ENCODE measurements at regions not wholly inside any gene's neighbourhood (a gene's known extent, or its start where the extent isn't known, plus 50 kb on each side); places are given as distances from the start of the nearest gene placed in this dataset.

DNA sequence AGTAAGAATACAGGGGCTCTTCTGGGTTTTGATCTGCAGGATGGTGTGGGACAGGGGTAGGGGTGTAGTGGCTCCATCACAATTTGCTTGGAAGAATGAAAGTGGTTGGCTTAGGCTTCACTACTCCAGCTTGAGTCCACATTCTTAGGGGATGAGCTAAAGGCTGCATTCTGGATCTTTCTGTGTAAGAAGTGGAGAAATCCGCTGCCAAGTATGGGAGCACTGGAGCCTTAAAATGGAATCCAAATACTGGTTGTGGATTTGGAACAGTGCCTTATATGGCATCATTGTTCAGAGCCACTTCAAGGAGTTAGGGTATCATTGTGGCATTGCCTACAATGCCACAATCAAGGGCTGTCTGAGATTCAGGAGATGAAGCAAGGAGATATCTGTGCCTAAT lies 187.1 kb downstream of the LMO4 start:
- no peak overlapping the region for H3K4me3 ChIP-seq (ENCODE audit: low read depth, low read length)
- peak; percentile 22 for DNase-seq (ENCODE audit: low read depth)
- TF ChIP-seq, protein P1, sequence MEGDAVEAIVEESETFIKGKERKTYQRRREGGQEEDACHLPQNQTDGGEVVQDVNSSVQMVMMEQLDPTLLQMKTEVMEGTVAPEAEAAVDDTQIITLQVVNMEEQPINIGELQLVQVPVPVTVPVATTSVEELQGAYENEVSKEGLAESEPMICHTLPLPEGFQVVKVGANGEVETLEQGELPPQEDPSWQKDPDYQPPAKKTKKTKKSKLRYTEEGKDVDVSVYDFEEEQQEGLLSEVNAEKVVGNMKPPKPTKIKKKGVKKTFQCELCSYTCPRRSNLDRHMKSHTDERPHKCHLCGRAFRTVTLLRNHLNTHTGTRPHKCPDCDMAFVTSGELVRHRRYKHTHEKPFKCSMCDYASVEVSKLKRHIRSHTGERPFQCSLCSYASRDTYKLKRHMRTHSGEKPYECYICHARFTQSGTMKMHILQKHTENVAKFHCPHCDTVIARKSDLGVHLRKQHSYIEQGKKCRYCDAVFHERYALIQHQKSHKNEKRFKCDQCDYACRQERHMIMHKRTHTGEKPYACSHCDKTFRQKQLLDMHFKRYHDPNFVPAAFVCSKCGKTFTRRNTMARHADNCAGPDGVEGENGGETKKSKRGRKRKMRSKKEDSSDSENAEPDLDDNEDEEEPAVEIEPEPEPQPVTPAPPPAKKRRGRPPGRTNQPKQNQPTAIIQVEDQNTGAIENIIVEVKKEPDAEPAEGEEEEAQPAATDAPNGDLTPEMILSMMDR (conservative IDR thresholded peaks at IDR 0.05; ENCODE audit: low read depth, low read length) = no peak

DNA sequence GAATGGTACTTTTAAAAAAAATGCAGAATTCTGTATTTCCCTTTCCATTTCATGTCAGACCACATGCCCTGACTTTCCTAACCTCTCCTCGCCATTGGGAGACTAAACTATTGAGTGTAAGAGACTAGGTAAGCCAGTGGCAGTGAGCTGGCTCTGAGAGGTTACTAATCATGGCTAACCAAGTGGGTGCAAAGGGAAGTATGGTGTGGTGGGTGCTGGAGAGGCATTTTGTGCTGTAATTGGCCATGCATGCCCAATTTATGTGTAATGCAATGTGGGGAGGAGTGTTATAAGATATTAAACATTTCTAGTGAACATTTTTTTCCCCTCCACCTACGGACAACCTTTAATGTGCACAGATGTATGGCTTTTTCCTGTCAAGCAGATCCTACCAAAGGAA lies 190.1 kb downstream of the LMO4 start:
- TF ChIP-seq, protein P1 (conservative IDR thresholded peaks at IDR 0.05; ENCODE audit: low read depth, low read length) = no peak
- H3K4me3 ChIP-seq (ENCODE audit: low read depth, low read length) = no peak overlapping the region
- DNase-seq (ENCODE audit: low read depth) = no peak

DNA sequence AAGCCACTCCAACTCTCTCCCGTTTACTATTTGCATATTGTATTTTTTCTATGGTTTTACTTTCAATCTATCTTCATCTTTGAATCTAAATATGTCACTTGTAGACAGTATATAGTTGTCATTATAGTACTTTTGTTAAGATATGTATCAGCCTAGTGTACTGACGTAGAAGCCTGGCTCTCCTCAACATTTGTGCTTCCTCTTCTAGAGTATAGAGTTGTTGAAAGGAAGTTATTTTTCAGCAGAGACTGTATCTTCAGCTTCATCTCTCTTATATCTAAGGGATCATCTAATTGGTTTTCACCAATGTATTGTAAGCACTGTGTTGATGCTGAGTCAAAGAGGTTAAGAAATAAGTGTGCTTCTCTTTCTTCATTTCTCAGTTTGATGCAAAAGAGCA lies 192.8 kb downstream of the LMO4 start:
- no peak overlapping the region for H3K4me3 ChIP-seq (ENCODE audit: low read depth, low read length)
- TF ChIP-seq, protein P1 (conservative IDR thresholded peaks at IDR 0.05; ENCODE audit: low read depth, low read length) = no peak
- no peak for DNase-seq (ENCODE audit: low read depth)

DNA sequence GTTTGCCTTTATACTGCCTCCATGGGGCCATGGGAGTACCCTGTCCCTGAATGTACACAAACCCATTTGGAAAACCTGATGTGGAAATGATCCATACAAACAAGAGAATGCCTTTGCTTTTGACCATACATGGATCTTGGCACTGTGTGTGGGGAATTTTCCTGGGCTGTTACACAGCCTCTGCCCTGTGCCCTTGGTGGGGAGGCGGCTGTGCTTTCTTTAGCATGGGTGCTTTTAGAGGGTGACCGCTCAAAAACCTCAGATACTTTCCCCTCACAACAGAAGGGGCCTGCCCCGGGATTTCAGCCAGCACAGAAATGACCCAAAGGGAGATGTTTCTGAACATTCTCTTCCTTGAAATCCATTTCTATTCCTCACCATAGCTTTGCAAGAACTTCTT lies 194.8 kb downstream of the LMO4 start:
- no peak for DNase-seq (ENCODE audit: low read depth)
- H3K4me3 ChIP-seq (ENCODE audit: low read depth, low read length) = no peak overlapping the region
- TF ChIP-seq, protein P1 (conservative IDR thresholded peaks at IDR 0.05; ENCODE audit: low read depth, low read length) = no peak

DNA sequence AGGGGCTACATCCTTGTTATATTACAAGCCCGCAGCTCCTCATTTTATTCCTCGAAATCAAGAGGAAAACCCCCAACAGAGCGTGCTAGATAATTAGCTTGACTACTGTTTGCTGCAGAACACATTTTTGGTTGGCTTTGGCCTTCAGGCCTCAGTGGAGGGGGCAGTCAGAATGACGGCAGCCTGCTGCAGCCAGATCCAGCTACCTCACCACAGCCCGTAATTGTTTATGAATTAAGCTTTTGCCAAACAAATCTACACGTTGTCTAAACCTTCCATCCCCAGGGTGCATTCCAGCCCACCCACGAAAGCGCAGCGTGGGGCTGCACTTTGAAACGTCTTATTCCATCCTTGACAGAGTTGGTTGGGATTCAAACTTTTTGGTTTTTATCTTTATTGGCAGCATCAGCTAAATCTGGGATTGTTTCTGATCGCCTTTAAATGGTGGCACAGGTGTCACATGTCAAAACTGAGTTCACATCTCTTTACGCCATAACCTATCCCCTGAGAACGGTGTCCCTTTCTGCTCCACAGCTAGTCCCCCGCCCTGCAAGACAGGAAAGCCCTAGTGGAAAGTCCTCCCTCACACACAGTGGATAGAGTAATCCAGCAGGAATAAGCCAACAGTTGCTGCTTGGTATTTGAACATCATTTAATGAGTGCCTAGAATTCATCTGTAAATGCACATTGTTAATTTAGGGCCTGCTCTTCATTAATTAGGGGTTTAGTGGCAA lies 195.5 kb downstream of the LMO4 start:
- TF ChIP-seq, protein P1 (conservative IDR thresholded peaks at IDR 0.05; ENCODE audit: low read depth, low read length) = no peak
- DNase-seq (ENCODE audit: low read depth) = no peak
- H3K4me3 ChIP-seq (ENCODE audit: low read depth, low read length) = no peak overlapping the region

DNA sequence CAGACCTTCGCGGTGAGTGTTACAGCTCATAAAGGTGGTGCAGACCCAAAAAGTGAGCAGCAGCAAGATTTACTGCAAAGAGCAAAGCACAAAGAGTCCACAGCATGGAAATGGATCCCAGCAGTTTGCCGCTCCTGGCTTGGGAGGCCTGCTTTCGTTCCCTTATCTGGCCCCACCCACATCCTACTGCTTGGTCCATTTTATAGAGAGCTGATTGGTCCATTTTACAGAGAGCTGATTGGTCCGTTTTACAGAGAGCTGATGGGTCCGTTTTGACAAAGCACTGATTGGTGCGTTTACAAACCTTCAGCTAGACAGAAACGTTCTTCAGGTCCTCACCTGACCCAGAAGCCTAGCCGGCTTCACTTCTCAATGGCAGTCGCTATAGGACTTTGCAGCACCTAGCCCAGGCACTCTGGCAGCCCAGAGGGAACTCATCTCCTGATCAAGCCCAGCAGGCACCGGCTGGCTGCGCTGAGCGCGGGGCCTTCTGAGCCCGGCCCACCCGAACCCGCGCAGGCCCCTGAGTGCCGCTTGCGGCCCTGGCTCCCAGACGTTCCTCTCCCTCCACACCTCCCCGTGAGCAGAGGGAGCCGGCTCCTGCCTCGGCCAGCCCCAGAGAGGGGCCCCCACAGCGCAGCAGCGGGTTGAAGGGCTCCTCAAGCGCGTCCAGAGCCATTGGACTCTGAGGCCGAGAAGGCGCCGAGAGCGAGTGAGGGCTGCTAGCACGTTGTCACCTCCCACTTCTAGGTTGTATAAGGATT lies 200.3 kb downstream of the LMO4 start:
- no peak for DNase-seq (ENCODE audit: low read depth)
- H3K4me3 ChIP-seq (ENCODE audit: low read depth, low read length) = no peak overlapping the region
- TF ChIP-seq, protein P1 (conservative IDR thresholded peaks at IDR 0.05; ENCODE audit: low read depth, low read length) = no peak
